Upper lobe of left lung (tissue), 6 donors: ENCODE measurements at regions not wholly inside any gene's neighbourhood (a gene's known extent, or its start where the extent isn't known, plus 50 kb on each side); places are given as distances from the start of the nearest gene placed in this dataset.

Source experiments
- ATAC-seq, 2 donors: fragments of 200-7000 bp; cut with Tn5 transposase; one replicate each; pipeline ENCODE4 v1.9.1; 2022; ENCODE audit warnings: mild to moderate bottlenecking in 2 of 2, moderate library complexity in 2 of 2; ENCODE audit not compliant: low FRiP score in 2 of 2
- DNase-seq, 2 donors: peaks; one replicate each; pipeline ENCODE4 v3.0.0-alpha.2; 2019 to 2020
- H3K27ac ChIP-seq, 4 donors: fragments of 200-600 bp; sonication (generic); one replicate each; pipeline ENCODE4 v1.5.1; 2016 to 2019
- H3K27me3 ChIP-seq, 4 donors: fragments of 200-600 bp; sonication (generic); one replicate each; pipeline ENCODE4 v1.5.1; 2017 to 2019
- H3K36me3 ChIP-seq, 4 donors: fragments of 200-600 bp; sonication (generic); one replicate each; pipeline ENCODE4 v1.5.1; 2016 to 2019
- H3K4me1 ChIP-seq, 4 donors: fragments of 200-600 bp; sonication (generic); one replicate each; pipeline ENCODE4 v1.5.1; 2018 to 2019
- H3K4me3 ChIP-seq, 4 donors: fragments of 200-600 bp; sonication (generic); one replicate each; pipeline ENCODE4 v1.5.1; 2017 to 2019; ENCODE audit warnings: mild to moderate bottlenecking in 2 of 4, moderate library complexity in 1 of 4
- H3K9me3 ChIP-seq, 4 donors: fragments of 200-600 bp; sonication (generic); one replicate each; pipeline ENCODE4 v1.5.1; 2018 to 2019
- CTCF ChIP-seq, 6 experiments: fragments of 450-650 bp in 4 of 6; fragments of 200-600 bp in 2 of 6; sonication (generic) in 2 of 6; IDR thresholded peaks; one replicate each; pipeline ENCODE4 v1.5.1; 2016 to 2019; ENCODE audit warnings: antibody characterized with exemption in 6 of 6
- EP300 ChIP-seq, 4 donors: sonication (generic); formaldehyde crosslinking; IDR thresholded peaks; one replicate each; pipeline ENCODE4 v1.5.1; 2017; ENCODE audit warnings: antibody characterized with exemption in 4 of 4, control low read depth in 2 of 4
- POLR2A ChIP-seq, 4 donors: fragments of 450-650 bp; IDR thresholded peaks; one replicate each; pipeline ENCODE4 v1.5.1; 2016 to 2017; ENCODE audit warnings: antibody characterized with exemption in 4 of 4, mild to moderate bottlenecking in 2 of 4
- POLR2AphosphoS5 ChIP-seq, 2 donors: sonication (generic); formaldehyde crosslinking; IDR thresholded peaks; one replicate each; pipeline ENCODE4 v1.5.1; 2017; ENCODE audit warnings: antibody characterized with exemption in 2 of 2
- WGBS, 2 donors: methylation state at CpG; one replicate each; pipeline ENCODE4 v1.1.5; 2017 to 2018; 5-methylcytosine and 5-hydroxymethylcytosine counted together
- donor health status: DM: no; HTN: no; CAD: no; lungs with moderate emphysema.
- donor health status: DM: no; HTN: yes; CAD: no; lungs with severe emphysema.

- Histone ChIP-seq H3K27ac (no peak overlapping the region), H3K4me3 (no peak overlapping the region), H3K27me3 (no peaks in the 10 kb centered on the region), H3K4me1 (no peaks in the 10 kb centered on the region), H3K36me3 (no peaks in the 10 kb centered on the region), H3K9me3 (no peaks in the 10 kb centered on the region)
- no peak for ATAC-seq
- TF ChIP-seq EP300 (IDR thresholded peaks at IDR 0.05) (no peak), POLR2AphosphoS5 (IDR thresholded peaks at IDR 0.05) (no peak), CTCF (IDR thresholded peaks at IDR 0.05) (no peak), POLR2A (IDR thresholded peaks at IDR 0.05) (no peak)
- DNase-seq, result no peak
- WGBS, 2 donors, result 46 to 69% methylated on average over 1 of the region's 1 CpG
These were observed 1490.6 kb upstream of the CDH6 start for GRCh38 chr5:29702875-29703274.

DNA sequence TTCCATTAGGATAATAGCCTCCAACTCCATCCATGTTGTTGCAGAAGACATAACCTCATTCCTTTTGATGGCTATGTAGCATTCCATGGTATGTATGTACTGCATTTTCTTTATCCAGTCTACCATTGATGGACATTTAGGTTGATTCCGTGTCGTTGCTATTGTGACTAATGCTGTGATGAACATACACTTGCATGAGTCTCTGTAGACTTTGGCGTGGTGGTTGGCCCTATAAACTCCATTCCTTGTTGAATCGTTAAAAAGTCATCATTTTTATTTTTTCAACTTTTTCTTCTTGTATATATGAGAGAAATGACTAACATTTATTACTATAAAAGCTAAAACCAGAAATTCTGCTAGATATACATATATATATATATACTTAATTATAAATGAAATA lies 1491.9 kb upstream of the CDH6 start:
- ATAC-seq, result no peak
- H3K4me1 ChIP-seq, result no peaks in the 10 kb centered on the region
- TF ChIP-seq POLR2A (IDR thresholded peaks at IDR 0.05), result no peak
- no peak for TF ChIP-seq EP300 (IDR thresholded peaks at IDR 0.05)
- TF ChIP-seq POLR2AphosphoS5 (IDR thresholded peaks at IDR 0.05), result no peak
- no peak for TF ChIP-seq CTCF (IDR thresholded peaks at IDR 0.05)
- no peaks in the 10 kb centered on the region for H3K36me3 ChIP-seq
- H3K27me3 ChIP-seq, result no peaks in the 10 kb centered on the region
- no peak for DNase-seq
- no peak overlapping the region for H3K4me3 ChIP-seq
- H3K27ac ChIP-seq, result no peak overlapping the region
- H3K9me3 ChIP-seq, result no peaks in the 10 kb centered on the region
- 78 to 87% methylated on average over 4 of the region's 4 CpGs for WGBS, 2 donors

DNA sequence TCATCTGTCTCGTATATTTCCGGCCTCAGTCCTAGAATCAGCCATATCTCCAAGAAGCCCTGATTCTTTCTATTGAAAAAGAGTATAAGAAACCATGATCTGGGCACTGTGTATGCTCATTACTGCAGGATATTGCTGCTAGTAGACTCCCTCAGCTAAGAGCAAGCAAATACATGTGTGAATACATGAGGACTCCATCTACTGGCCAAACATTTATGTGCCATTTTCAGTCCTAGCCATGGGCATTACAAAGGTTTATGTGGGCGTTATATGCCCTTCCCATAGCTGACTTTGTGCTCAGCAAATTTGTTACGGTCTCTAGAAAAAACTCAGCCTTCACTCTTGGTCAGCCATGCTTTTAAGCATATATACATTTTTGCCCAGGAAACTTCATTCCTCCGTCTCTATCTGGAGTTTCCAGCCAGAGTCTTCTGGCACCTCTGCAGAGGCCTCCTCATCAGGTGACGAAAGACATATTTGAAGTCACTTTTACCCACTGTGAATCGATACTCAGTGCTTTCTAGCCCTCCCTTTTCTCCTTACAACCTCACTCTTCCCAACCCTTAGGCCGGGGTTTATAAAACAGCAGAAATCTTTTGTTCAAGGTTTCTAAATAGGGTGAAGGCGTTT lies 1495.6 kb upstream of the CDH6 start:
- TF ChIP-seq POLR2A (IDR thresholded peaks at IDR 0.05) (no peak), CTCF (IDR thresholded peaks at IDR 0.05) (no peak), POLR2AphosphoS5 (IDR thresholded peaks at IDR 0.05) (no peak), EP300 (IDR thresholded peaks at IDR 0.05) (no peak)
- H3K27ac ChIP-seq, result no peak overlapping the region
- H3K4me3 ChIP-seq, result no peak overlapping the region
- WGBS, 2 donors, result 57 to 70% methylated on average over 9 of the region's 9 CpGs
- H3K9me3 ChIP-seq, result no peaks in the 10 kb centered on the region
- no peaks in the 10 kb centered on the region for H3K36me3 ChIP-seq
- no peaks in the 10 kb centered on the region for H3K4me1 ChIP-seq
- no peak for DNase-seq
- no peaks in the 10 kb centered on the region for H3K27me3 ChIP-seq
- peak in 1 of 2 donors; percentile 23 for ATAC-seq

DNA sequence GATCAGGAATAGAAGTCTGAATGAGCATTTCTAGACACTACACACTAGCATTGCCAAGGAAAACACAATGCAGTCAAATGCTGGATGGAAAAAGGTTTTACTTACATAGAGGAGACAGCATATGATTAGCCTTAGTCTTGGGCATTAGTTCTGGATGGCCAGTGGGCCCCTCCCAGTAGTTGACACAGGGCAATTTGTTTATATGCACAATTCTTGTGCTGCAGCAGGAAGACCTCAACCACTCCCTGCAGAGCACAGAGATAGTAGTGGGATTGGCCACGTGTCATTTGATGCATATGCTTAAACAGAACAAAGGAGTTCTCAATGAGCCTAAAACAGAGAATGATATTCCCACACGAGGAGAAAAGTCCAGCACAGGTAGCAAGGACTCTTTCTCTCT lies 1496.2 kb upstream of the CDH6 start:
- no peaks in the 10 kb centered on the region for H3K4me1 ChIP-seq
- H3K36me3 ChIP-seq, result no peaks in the 10 kb centered on the region
- H3K9me3 ChIP-seq, result no peaks in the 10 kb centered on the region
- ATAC-seq, result no peak
- H3K4me3 ChIP-seq, result no peak overlapping the region
- no peaks in the 10 kb centered on the region for H3K27me3 ChIP-seq
- 55 to 61% methylated on average over 2 of the region's 2 CpGs for WGBS, 2 donors
- no peak overlapping the region for H3K27ac ChIP-seq
- DNase-seq, result no peak
- TF ChIP-seq CTCF (IDR thresholded peaks at IDR 0.05) (no peak), POLR2AphosphoS5 (IDR thresholded peaks at IDR 0.05) (no peak), EP300 (IDR thresholded peaks at IDR 0.05) (no peak), POLR2A (IDR thresholded peaks at IDR 0.05) (no peak)

- Histone ChIP-seq H3K4me3 (no peak overlapping the region), H3K9me3 (peaks cover 0 to 9% (median 0%) of the 10 kb centered on the region in 4 donors), H3K27ac (no peak overlapping the region), H3K27me3 (no peaks in the 10 kb centered on the region), H3K4me1 (no peaks in the 10 kb centered on the region), H3K36me3 (no peaks in the 10 kb centered on the region)
- 40 to 57% methylated on average over 3 of the region's 3 CpGs for WGBS, 2 donors
- ATAC-seq (no peak), DNase-seq (no peak)
- TF ChIP-seq CTCF (IDR thresholded peaks at IDR 0.05) (no peak), POLR2A (IDR thresholded peaks at IDR 0.05) (no peak), POLR2AphosphoS5 (IDR thresholded peaks at IDR 0.05) (no peak), EP300 (IDR thresholded peaks at IDR 0.05) (no peak)
These were observed 1520.8 kb upstream of the CDH6 start for GRCh38 chr5:29672678-29673077.
